Fibroblast of skin of back (primary cell): ENCODE measurements at regions not wholly inside any gene's neighbourhood (a gene's known extent, or its start where the extent isn't known, plus 50 kb on each side); places are given as distances from the start of the nearest gene placed in this dataset.

ENCODE experiments used
- DNase-seq: peaks from one replicate; pipeline ENCODE4 v3.0.0-alpha.2; 2013

- no peak for DNase-seq
Measured at GRCh38 chr5:166367391-166367790, 1924.1 kb upstream of the WWC1 start.

GRCh38 chr5:166369346-166369745 is 1922.1 kb upstream of the WWC1 start:
- DNase-seq, result no peak

GRCh38 chr5:166369807-166370206 is 1921.6 kb upstream of the WWC1 start:
- DNase-seq, result no peak

GRCh38 chr5:166370928-166371690 is 1920.3 kb upstream of the WWC1 start:
- peak; percentile 34 for DNase-seq

GRCh38 chr5:166373817-166374216 is 1917.6 kb upstream of the WWC1 start:
- no peak for DNase-seq

GRCh38 chr5:166377756-166378155 is 1913.7 kb upstream of the WWC1 start:
- no peak for DNase-seq

GRCh38 chr5:166379517-166379916 is 1911.9 kb upstream of the WWC1 start:
- DNase-seq, result no peak

- no peak for DNase-seq
Measured at GRCh38 chr5:166382031-166382430, 1909.4 kb upstream of the WWC1 start.

GRCh38 chr5:166398131-166398530 is 1893.3 kb upstream of the WWC1 start:
- DNase-seq, result no peak

GRCh38 chr5:166399781-166400180 is 1891.7 kb upstream of the WWC1 start:
- DNase-seq, result no peak

- DNase-seq, result no peak
Measured at GRCh38 chr5:166401391-166401790, 1890.1 kb upstream of the WWC1 start.

- no peak for DNase-seq
Measured at GRCh38 chr5:166412191-166412590, 1879.3 kb upstream of the WWC1 start.

- no peak for DNase-seq
Measured at GRCh38 chr5:166427211-166427610, 1864.2 kb upstream of the WWC1 start.

- no peak for DNase-seq
Measured at GRCh38 chr5:166428264-166428803, 1863.1 kb upstream of the WWC1 start.

GRCh38 chr5:166430491-166431319 is 1860.7 kb upstream of the WWC1 start:
- no peak for DNase-seq

- DNase-seq, result no peak
Measured at GRCh38 chr5:166431456-166431855, 1860.0 kb upstream of the WWC1 start.

- no peak for DNase-seq
Measured at GRCh38 chr5:166433679-166434078, 1857.8 kb upstream of the WWC1 start.

GRCh38 chr5:166436872-166437271 is 1854.6 kb upstream of the WWC1 start:
- peak; percentile 68 for DNase-seq

GRCh38 chr5:166486348-166486747 is 1805.1 kb upstream of the WWC1 start:
- no peak for DNase-seq

- DNase-seq, result no peak
Measured at GRCh38 chr5:166488560-166488959, 1802.9 kb upstream of the WWC1 start.

- DNase-seq, result no peak
Measured at GRCh38 chr5:166493040-166493439, 1798.4 kb upstream of the WWC1 start.

- DNase-seq, result no peak
Measured at GRCh38 chr5:166493612-166494011, 1797.8 kb upstream of the WWC1 start.

GRCh38 chr5:166497496-166498104 is 1793.8 kb upstream of the WWC1 start:
- DNase-seq, result no peak
